Bronchial epithelial cell (primary cell): ENCODE measurements at regions not wholly inside any gene's neighbourhood (a gene's known extent, or its start where the extent isn't known, plus 50 kb on each side); places are given as distances from the start of the nearest gene placed in this dataset.
A peak's percentile ranks its signal among the peaks of the same experiment; 100 is the strongest.

Experiments
- DNase-seq: peaks from one replicate; pipeline ENCODE4 v3.0.0-alpha.2; 2010; ENCODE audit warnings: low read depth
- FAIRE-seq: peaks from 2 replicates; lab custom pipeline; 2011; peaks lifted over from hg19 to GRCh38; lab: Jason Lieb, UNC
- H3K27me3 ChIP-seq: 2 replicates; pipeline ENCODE4 v1.5.1; 2011; ENCODE audit warnings: low read length; ENCODE audit not compliant: control insufficient read depth, insufficient read depth
- H3K36me3 ChIP-seq: 2 replicates; pipeline ENCODE4 v1.5.1; 2011; ENCODE audit warnings: low read length; ENCODE audit not compliant: control insufficient read depth, insufficient read depth
- H3K4me3 ChIP-seq: 2 replicates; pipeline ENCODE4 v1.5.1; 2011; ENCODE audit warnings: mild to moderate bottlenecking, low read depth, low read length, control low read depth
- TF ChIP-seq, protein P1 (sequence below): IDR thresholded peaks from 2 replicates; pipeline ENCODE4 v1.5.1; 2011; ENCODE audit warnings: mild to moderate bottlenecking, moderate library complexity, low read length, control low read depth, inconsistent platforms; ENCODE audit not compliant: insufficient read depth, severe bottlenecking

DNA sequence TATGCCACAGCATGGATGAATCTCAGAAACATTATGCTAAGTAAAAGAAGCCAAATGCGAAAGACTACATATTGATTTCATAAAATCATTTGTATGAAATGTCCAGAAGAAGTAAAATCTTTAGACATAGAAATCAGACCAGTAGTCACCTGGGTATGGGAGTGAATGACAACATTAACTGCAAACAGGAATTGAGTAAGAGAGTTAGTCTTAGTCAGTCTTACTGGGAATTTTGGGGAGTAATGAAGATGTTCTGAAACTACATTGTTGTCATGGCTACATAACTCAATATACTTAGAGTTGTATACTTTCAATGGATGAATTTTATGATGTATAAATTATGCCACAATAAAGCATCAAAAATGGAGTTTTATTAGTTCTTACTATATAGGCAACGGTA lies 107.8 kb upstream of the CHORDC1 start:
- FAIRE-seq: no peak
- TF ChIP-seq, protein P1, sequence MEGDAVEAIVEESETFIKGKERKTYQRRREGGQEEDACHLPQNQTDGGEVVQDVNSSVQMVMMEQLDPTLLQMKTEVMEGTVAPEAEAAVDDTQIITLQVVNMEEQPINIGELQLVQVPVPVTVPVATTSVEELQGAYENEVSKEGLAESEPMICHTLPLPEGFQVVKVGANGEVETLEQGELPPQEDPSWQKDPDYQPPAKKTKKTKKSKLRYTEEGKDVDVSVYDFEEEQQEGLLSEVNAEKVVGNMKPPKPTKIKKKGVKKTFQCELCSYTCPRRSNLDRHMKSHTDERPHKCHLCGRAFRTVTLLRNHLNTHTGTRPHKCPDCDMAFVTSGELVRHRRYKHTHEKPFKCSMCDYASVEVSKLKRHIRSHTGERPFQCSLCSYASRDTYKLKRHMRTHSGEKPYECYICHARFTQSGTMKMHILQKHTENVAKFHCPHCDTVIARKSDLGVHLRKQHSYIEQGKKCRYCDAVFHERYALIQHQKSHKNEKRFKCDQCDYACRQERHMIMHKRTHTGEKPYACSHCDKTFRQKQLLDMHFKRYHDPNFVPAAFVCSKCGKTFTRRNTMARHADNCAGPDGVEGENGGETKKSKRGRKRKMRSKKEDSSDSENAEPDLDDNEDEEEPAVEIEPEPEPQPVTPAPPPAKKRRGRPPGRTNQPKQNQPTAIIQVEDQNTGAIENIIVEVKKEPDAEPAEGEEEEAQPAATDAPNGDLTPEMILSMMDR: no peak

GRCh38 chr11:90329043-90329442 lies 106.2 kb upstream of the CHORDC1 start:
- H3K36me3 ChIP-seq: no peaks in the 10 kb centered on the region
- no peak for DNase-seq
- no peaks in the 10 kb centered on the region for H3K27me3 ChIP-seq
- no peak overlapping the region for H3K4me3 ChIP-seq
- FAIRE-seq: no peak
- TF ChIP-seq, protein P1: no peak

More for the DNA sequence above, 107.8 kb upstream of the CHORDC1 start:
- Histone ChIP-seq H3K27me3 (no peaks in the 10 kb centered on the region), H3K4me3 (no peak overlapping the region), H3K36me3 (no peaks in the 10 kb centered on the region)
- peak; percentile 2 for DNase-seq

- Histone ChIP-seq H3K36me3 (no peaks in the 10 kb centered on the region), H3K27me3 (no peaks in the 10 kb centered on the region), H3K4me3 (no peak overlapping the region)
- FAIRE-seq (no peak), DNase-seq (no peak)
- TF ChIP-seq, protein P1: no peak
Measured at GRCh38 chr11:90326647-90327046, 103.8 kb upstream of the CHORDC1 start.

DNA sequence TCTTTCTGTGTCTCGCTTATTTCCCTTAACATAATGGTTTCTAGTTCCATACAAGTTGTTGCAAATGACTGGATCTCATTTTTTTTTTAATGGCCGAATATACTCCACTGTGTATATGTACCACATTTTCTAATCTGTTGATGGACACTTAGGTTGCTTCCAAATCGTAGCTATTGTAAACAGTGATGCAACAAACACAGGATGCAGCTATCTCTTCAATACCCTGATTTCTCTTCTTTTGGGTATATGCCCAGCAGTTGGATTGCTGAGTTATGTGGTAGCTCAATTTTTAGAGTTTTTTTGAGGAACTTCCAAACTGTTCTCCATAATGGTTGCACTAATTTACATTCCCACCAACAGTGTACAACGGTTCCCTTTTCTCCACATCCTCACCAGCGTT lies 100.4 kb upstream of the CHORDC1 start:
- Histone ChIP-seq H3K27me3 (no peaks in the 10 kb centered on the region), H3K4me3 (no peak overlapping the region), H3K36me3 (no peaks in the 10 kb centered on the region)
- DNase-seq (no peak), FAIRE-seq (no peak)
- TF ChIP-seq, protein P1: no peak

DNA sequence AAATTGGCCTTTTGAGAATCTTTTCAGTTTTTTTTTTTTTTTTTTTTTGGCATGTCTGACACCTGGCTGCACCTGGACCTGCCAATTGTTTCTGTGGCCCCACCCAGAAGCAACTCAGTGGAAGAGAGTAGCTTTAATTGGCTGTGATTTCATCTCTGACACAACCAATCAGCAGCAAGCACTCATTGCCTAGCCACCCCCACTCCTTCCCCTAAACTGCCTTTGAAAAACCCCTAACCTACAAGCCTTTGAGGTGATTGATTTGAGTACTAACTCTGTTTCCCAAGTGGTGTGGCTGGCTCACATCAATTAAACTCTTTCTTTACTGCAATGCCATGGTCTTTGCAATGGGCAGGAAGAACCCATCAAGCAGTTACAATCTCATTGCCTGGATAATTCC lies 98.2 kb upstream of the CHORDC1 start:
- FAIRE-seq: no peak
- Histone ChIP-seq H3K36me3 (no peaks in the 10 kb centered on the region), H3K27me3 (no peaks in the 10 kb centered on the region), H3K4me3 (no peak overlapping the region)
- no peak for DNase-seq
- TF ChIP-seq, protein P1: no peak

- Histone ChIP-seq H3K36me3 (no peaks in the 10 kb centered on the region), H3K4me3 (no peak overlapping the region), H3K27me3 (no peaks in the 10 kb centered on the region)
- TF ChIP-seq, protein P1: no peak
- FAIRE-seq: no peak
- DNase-seq: peak; percentile 1
Measured at GRCh38 chr11:90318651-90319050, 95.8 kb upstream of the CHORDC1 start.
